ENCODE measurements at regions not wholly inside any gene's neighbourhood (a gene's known extent, or its start where the extent isn't known, plus 50 kb on each side); places are given as distances from the start of the nearest gene placed in this dataset.

DNA sequence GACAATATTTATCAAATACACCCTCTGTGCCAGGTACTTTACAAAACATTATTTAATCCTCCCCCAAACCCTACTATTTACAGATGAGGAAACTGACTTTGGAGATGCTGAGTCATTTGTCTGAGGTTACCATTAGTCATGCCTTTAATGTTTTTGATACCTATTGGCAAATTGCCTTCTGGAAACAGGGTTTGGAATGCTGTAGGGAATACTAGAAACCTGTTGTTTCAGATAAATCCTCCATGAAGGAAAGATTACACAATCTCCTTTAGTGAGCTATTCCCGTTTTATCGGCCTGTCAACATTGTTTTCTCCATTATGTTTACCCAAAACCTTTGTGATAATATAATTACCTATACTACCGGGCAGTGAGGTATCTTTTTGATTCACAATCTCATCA is 93.6 kb upstream of the ADGRF1 start:
- H3K9me3 ChIP-seq (ENCODE audit: low read depth, low read length) = no peaks in the 10 kb centered on the region
- H3K4me1 ChIP-seq (ENCODE audit: insufficient read depth, low read length) = peaks cover 20% of the 10 kb centered on the region
- H3K4me3 ChIP-seq (ENCODE audit: insufficient read depth, low read length) = no peak overlapping the region
- peak; percentile 22 for DNase-seq (ENCODE audit: insufficient read length, low spot score, missing footprints)
- no peaks in the 10 kb centered on the region for H3K27me3 ChIP-seq (ENCODE audit: insufficient read depth, low read length)
- no peaks in the 10 kb centered on the region for H3K36me3 ChIP-seq (ENCODE audit: insufficient read depth, low read length)
- peak overlapping the region; percentile 49 for H3K27ac ChIP-seq (ENCODE audit: low read depth, low read length)
- H3K4me2 ChIP-seq (ENCODE audit: insufficient read depth, low read length) = peak overlapping the region; percentile 60
- TF ChIP-seq, protein P1, sequence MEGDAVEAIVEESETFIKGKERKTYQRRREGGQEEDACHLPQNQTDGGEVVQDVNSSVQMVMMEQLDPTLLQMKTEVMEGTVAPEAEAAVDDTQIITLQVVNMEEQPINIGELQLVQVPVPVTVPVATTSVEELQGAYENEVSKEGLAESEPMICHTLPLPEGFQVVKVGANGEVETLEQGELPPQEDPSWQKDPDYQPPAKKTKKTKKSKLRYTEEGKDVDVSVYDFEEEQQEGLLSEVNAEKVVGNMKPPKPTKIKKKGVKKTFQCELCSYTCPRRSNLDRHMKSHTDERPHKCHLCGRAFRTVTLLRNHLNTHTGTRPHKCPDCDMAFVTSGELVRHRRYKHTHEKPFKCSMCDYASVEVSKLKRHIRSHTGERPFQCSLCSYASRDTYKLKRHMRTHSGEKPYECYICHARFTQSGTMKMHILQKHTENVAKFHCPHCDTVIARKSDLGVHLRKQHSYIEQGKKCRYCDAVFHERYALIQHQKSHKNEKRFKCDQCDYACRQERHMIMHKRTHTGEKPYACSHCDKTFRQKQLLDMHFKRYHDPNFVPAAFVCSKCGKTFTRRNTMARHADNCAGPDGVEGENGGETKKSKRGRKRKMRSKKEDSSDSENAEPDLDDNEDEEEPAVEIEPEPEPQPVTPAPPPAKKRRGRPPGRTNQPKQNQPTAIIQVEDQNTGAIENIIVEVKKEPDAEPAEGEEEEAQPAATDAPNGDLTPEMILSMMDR (IDR thresholded peaks at IDR 0.05; ENCODE audit: extremely low read depth, low read depth, low read length) = no peak
- no peaks in the 10 kb centered on the region for H3K79me2 ChIP-seq (ENCODE audit: insufficient read depth, low read length)
- H4K20me1 ChIP-seq (ENCODE audit: insufficient read depth, low read length) = no peaks in the 10 kb centered on the region
- H2AFZ ChIP-seq (ENCODE audit: low read length) = no peak overlapping the region

DNA sequence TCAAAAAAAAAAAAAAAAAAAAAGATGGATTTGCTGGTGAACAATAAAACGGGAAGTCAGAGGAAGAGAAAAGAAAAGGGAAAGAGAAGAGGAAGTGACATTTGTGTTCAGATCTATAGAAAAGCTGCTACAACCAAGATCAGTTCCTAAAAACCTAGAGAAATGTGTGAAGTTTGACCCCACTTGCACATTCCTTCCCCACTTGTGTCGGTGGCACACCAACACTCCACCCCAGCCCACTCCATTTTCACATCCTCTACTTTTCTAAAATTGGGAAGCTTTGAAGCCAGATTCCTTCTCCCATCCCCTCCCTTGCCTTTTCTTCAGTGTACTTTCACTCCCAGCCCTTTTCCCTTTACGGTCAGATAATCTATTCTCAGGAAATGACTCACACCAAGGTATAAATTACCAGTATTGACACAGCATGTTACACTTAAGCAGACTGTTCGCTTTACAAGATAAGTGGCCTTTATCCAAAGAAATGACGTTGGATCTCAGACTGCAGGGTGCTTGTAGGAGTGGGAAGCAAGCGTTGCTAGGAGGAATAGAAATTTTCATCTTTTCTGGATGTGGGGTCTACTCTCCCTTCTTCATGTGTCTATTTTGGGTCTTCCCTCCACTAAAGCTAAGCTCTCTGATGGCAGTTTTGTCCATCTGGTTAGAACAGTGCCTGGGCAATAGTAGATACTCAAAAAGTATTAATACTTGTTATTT is 92.5 kb upstream of the ADGRF1 start:
- H3K27ac ChIP-seq (ENCODE audit: low read depth, low read length) = peak overlapping the region; percentile 49
- H3K4me2 ChIP-seq (ENCODE audit: insufficient read depth, low read length) = peak overlapping the region; percentile 74
- peak overlapping the region; percentile 24 for H3K4me3 ChIP-seq (ENCODE audit: insufficient read depth, low read length)

DNA sequence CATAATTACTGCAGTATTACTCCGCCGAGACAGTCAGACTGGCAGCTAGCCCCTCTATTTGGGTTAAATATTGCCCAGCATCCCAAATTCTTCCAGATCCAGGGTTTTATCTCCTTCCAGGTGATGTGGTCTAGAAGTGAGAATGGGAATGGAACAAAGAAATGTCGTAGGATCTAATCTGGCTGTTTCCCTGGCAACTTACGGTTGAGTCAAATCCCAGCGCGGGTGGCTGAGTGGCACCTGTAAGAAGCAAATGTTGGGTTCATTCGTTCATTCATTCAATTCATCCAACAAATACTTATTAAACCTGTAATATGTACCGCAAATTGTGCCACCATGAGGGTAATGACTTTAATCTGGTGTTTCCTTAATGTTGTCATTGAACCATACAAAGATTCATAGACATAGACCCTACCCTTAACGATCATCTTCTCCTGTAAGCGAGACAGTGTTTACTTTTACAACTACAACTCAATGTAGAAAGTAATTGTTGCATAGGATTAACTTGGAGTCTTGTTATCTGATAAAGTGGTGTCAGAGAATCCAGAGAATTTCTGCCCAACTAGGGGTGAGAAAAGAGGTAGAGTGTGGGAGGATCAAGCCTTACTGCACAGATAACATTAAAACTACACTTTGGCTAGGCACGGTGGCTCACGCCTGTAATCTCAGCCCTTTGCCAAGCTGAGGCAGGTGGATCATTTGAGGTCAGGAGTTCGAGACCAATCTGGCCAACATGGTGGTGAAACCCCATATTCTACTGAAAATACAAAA is 91.3 kb upstream of the ADGRF1 start:
- Histone ChIP-seq H3K79me2 (ENCODE audit: insufficient read depth, low read length) (no peaks in the 10 kb centered on the region), H4K20me1 (ENCODE audit: insufficient read depth, low read length) (no peaks in the 10 kb centered on the region), H3K4me1 (ENCODE audit: insufficient read depth, low read length) (peaks cover 20% of the 10 kb centered on the region), H3K9me3 (ENCODE audit: low read depth, low read length) (no peaks in the 10 kb centered on the region), H2AFZ (ENCODE audit: low read length) (no peak overlapping the region), H3K4me2 (ENCODE audit: insufficient read depth, low read length) (no peak overlapping the region), H3K27ac (ENCODE audit: low read depth, low read length) (no peak overlapping the region), H3K4me3 (ENCODE audit: insufficient read depth, low read length) (no peak overlapping the region), H3K27me3 (ENCODE audit: insufficient read depth, low read length) (no peaks in the 10 kb centered on the region), H3K36me3 (ENCODE audit: insufficient read depth, low read length) (no peaks in the 10 kb centered on the region)
- TF ChIP-seq, protein P1 (IDR thresholded peaks at IDR 0.05; ENCODE audit: extremely low read depth, low read depth, low read length) = no peak
- no peak for DNase-seq (ENCODE audit: insufficient read length, low spot score, missing footprints)

More for the DNA sequence above, 92.5 kb upstream of the ADGRF1 start:
- no peaks in the 10 kb centered on the region for H3K27me3 ChIP-seq (ENCODE audit: insufficient read depth, low read length)
- H4K20me1 ChIP-seq (ENCODE audit: insufficient read depth, low read length) = no peaks in the 10 kb centered on the region
- H3K36me3 ChIP-seq (ENCODE audit: insufficient read depth, low read length) = no peaks in the 10 kb centered on the region
- no peaks in the 10 kb centered on the region for H3K79me2 ChIP-seq (ENCODE audit: insufficient read depth, low read length)
- TF ChIP-seq, protein P1 (IDR thresholded peaks at IDR 0.05; ENCODE audit: extremely low read depth, low read depth, low read length) = no peak
- peaks cover 20% of the 10 kb centered on the region for H3K4me1 ChIP-seq (ENCODE audit: insufficient read depth, low read length)
- peak; percentile 88 for DNase-seq (ENCODE audit: insufficient read length, low spot score, missing footprints)
- no peaks in the 10 kb centered on the region for H3K9me3 ChIP-seq (ENCODE audit: low read depth, low read length)
- peak overlapping the region; percentile 56 for H2AFZ ChIP-seq (ENCODE audit: low read length)

DNA sequence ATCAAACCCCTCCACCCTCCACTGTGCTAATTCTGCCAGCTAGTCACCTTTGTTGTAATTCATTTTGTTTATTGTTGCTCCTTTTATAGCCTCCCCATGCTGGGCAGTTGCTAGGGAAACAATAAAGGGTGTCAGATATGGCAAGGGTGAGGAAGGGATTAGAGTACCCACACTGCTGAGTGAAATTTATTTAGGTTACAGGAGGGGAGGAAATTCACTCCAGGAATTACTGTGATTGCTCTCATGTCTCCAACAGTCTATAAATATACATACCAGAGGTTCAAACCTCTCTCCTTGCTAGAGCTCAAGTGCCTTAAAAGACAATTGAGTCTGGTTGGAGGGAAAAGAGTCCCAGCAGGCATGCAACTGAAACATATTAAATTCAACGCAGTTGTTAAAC is 90.6 kb upstream of the ADGRF1 start:
- TF ChIP-seq, protein P1 (IDR thresholded peaks at IDR 0.05; ENCODE audit: extremely low read depth, low read depth, low read length) = no peak
- Histone ChIP-seq H3K27me3 (ENCODE audit: insufficient read depth, low read length) (no peaks in the 10 kb centered on the region), H3K27ac (ENCODE audit: low read depth, low read length) (no peak overlapping the region), H3K4me3 (ENCODE audit: insufficient read depth, low read length) (no peak overlapping the region), H3K9me3 (ENCODE audit: low read depth, low read length) (no peaks in the 10 kb centered on the region), H4K20me1 (ENCODE audit: insufficient read depth, low read length) (no peaks in the 10 kb centered on the region), H3K4me2 (ENCODE audit: insufficient read depth, low read length) (no peak overlapping the region), H3K79me2 (ENCODE audit: insufficient read depth, low read length) (no peaks in the 10 kb centered on the region), H3K4me1 (ENCODE audit: insufficient read depth, low read length) (peaks cover 20% of the 10 kb centered on the region), H3K36me3 (ENCODE audit: insufficient read depth, low read length) (no peaks in the 10 kb centered on the region), H2AFZ (ENCODE audit: low read length) (no peak overlapping the region)
- no peak for DNase-seq (ENCODE audit: insufficient read length, low spot score, missing footprints)

Measured in osteoblast (primary cell).